HG02981 (cell line): ENCODE measurements at regions not wholly inside any gene's neighbourhood (a gene's known extent, or its start where the extent isn't known, plus 50 kb on each side); places are given as distances from the start of the nearest gene placed in this dataset.

Source experiments
- ATAC-seq: cut with Tn5 transposase; IDR thresholded peaks from one replicate; pipeline ENCODE4 v1.9.1; 2021; ENCODE audit warnings: mild to moderate bottlenecking, moderate library complexity; ENCODE audit not compliant: unreplicated experiment

DNA sequence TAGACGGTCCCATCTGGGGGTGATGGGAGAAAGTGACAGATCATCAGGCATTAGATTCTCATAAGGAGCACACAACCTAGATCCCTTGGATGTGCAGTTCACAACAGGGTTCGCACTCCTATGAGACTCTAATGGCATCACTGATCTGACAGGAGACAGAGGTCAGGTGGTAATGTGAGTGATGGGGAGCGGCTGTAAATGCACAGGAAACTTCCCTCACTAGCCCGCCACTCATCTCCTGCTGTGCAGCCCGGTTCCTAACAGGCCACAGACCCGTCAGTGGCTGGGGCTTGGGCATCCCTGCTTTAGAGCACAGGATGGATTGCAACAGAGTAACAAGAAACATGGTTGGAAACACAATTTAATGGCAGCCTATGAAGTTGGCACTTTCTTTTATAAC is 172.6 kb upstream of the VCX3A start:
- ATAC-seq: no peak

DNA sequence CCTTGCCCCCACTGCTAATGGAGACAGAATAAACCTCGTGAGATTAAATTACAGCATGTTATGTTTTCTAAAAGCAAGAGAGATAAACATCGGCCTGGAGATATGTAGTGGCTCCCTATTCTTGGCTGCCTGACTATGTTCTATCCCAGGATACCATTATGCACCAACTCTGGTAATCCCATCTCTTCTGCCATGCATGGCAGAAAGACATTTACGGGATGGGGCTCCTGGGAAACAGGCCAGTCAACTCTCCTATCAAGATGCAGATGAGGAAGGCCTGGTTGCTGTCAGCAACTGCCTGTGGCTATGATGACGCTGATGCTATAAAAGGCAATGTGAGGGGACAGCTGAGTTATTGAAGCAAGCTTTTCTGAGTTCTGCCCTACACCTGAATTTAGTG is 166.2 kb upstream of the VCX3A start:
- no peak for ATAC-seq

GRCh38 chrX:6695717-6696116 is 160.8 kb upstream of the VCX3A start:
- no peak for ATAC-seq

GRCh38 chrX:6694977-6695376 is 160.1 kb upstream of the VCX3A start:
- no peak for ATAC-seq

- no peak for ATAC-seq
Observed at GRCh38 chrX:6694221-6694620, 159.3 kb upstream of the VCX3A start.

GRCh38 chrX:6693051-6693450 is 158.1 kb upstream of the VCX3A start:
- no peak for ATAC-seq

DNA sequence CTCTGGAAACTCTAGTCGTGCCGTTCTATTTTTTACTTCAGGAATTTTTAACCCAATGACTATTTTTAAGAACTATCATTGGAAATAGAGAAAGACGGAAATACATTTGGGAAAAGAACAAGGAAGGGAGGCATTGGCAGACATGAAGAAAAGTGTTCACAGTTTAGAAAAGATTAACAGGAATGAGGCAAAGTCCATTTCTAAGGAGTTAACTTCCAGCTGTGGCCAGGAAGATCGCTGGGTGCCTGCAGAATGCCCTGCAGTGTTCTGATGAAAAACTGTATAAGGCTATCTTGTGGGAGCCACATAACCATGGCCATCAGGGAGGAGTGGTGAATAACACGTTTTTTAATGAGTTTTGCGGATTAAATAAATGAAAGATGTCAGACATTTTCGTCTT is 150.6 kb upstream of the VCX3A start:
- ATAC-seq: no peak

DNA sequence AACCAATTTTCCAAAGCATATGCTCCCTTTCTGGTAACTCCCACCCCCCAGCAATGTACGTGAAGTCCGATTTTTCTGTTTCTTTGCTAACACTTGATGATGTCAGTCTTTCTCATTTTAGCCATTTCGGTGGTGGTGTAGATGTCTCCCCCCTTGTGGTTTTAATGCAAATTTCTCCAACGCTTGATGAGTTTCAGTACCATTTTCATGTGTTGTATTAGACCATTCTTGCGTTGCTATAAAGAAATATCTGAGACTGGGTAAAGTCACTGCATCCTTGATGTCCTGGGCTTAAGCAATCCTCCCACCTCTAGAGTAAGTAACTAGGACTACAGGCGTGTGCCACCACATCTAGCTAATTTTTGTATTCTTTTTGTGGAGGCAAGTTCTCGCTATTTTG is 148.4 kb upstream of the VCX3A start:
- ATAC-seq: no peak

- ATAC-seq: no peak
Observed at GRCh38 chrX:6681521-6682145, 146.7 kb upstream of the VCX3A start.

DNA sequence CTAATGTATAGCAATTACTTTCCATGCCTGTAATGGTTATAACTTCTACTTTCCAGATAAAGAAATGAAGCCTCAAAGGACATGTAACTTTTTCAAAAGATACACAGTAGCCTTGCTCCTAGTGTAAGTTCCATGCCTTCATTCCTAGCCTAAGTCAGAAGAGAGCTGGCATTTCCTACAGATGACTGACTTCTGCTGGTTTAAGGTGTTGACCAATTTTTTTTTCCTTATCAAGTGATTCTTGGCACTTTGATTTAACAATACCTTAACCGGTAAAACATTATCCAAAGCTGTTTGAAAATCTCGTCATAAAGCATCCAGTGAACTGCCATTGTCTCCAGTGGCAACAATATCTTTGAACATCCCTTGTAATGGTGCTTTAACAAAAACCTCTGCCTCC is 145.1 kb upstream of the VCX3A start:
- ATAC-seq: no peak

- no peak for ATAC-seq
Observed at GRCh38 chrX:6679550-6679949, 144.6 kb upstream of the VCX3A start.

DNA sequence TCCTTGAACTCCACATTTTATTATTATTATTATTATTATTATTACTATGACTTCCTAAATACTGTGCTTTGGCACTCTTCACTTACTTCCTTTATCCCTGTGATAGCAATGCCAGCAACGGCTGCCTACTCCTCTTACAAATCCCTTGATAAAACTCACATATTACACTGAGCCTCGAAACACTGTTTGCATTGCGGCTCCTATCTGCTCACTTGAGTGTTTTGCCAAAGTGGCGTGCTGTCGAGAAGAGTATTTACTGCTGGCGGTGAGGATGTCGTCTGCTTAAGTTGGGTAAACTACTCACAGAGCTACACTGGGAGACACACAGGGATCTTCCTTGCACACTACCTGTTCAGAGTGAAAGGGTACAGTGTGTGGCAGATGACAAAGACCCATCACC is 143.4 kb upstream of the VCX3A start:
- no peak for ATAC-seq

DNA sequence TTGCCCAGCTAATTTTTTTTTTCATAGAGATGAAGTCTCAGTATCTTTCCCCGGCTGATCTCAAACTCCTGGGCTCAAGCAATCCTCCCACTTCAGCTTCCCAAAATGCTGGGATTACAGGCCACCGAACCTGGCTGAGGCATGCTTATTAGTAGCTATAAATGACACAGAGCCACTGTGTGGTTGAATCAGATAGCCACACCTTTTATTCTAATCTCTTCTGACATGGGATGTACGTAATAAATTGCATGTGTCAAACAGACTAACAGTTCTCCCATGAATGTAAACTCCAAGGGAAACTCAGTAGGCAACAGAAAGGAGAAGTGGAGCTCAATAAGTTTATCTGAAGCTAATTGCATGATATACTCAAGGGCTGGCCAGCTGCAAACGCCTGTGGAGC is 139.8 kb upstream of the VCX3A start:
- no peak for ATAC-seq

DNA sequence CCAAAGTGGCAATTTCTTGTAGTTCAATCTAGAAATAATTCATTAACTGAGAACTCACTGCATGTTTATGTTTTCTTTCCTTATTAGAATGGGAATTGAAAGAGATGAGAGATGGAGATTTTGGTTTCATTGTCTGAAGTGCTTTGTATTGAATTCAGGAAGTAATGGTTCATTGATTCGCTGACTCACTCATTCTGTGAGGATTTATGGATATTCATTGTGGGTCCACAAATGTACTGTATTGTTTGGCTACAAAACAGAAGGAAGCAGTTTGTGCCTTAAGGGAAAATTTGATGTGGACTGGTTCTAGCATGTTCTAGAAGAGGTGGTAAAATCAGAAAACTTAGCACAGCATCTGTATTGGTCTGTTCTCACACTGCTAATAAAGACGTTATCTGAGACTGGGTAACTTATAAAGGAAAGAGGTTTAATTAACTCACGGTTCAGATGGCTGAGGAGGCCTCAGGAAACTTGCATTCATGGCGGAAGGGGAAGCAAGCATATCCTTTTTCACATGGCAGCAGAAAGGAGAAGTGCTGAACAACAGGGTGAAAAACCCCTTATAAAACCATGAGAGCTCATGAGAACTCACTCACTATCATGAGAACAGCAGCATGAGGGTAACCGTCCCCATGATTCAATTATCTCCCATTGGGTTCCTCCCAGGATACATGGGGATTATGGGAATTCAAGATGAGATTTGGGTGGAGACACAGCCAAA is 132.3 kb upstream of the VCX3A start:
- no peak for ATAC-seq

GRCh38 chrX:6666624-6667023 is 131.7 kb upstream of the VCX3A start:
- no peak for ATAC-seq

DNA sequence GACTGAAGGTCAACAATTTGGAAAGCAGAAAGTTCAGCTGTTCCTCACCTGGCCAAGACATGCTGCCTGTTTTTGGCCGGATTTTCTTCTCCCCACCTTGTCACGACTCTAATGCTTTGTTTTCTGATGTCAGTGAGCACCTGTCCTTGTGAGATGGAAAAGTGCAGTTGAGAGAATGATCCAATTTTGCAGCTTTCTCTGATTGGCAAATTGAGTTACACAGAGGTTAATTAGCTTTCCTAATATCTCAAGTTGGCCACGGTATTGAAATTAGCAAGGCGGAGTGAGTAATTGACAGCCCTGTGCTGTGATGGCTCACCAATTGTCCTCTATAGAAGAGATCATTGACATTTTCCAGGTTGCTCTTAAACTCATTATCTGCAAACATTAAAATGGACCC is 126.8 kb upstream of the VCX3A start:
- no peak for ATAC-seq

GRCh38 chrX:6660567-6661264 is 125.8 kb upstream of the VCX3A start:
- no peak for ATAC-seq

- ATAC-seq: no peak
Observed at GRCh38 chrX:6645216-6645615, 110.3 kb upstream of the VCX3A start.

DNA sequence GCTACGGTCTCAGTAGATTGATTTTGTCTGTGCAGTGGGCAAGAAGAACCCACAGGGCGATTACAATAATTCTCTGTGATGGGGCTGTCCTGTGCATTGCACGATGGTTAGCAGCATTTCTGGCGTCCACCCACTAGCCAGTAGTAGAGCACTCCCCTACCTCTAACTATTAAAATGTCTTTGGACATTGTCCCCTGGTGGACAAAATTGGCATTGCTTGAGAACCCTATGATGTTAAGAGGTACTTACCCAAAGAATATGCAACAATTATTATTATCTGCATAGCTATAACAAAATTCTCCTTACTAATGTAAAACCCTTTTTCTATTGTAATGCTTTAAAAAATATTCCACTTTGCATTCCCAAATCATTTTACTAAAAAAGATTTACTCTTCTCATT is 109.5 kb upstream of the VCX3A start:
- ATAC-seq: no peak

GRCh38 chrX:6640727-6641126 is 105.8 kb upstream of the VCX3A start:
- no peak for ATAC-seq

GRCh38 chrX:6614506-6614905 is 79.6 kb upstream of the VCX3A start:
- no peak for ATAC-seq

GRCh38 chrX:6599230-6599860 is 64.4 kb upstream of the VCX3A start:
- ATAC-seq: no peak
